OCI-LY7 (cell line): ENCODE measurements at regions not wholly inside any gene's neighbourhood (a gene's known extent, or its start where the extent isn't known, plus 50 kb on each side); places are given as distances from the start of the nearest gene placed in this dataset.

ENCODE experiments used
- BruUV-seq: library from RNA; stranded (reverse); fragments of 400-500 nt; replicated peaks from 2 replicates; lab custom pipeline; 2021; lab: Mats Ljungman, UMichigan
- CTCF ChIA-PET: fragments of 300-600 bp; sonication (Branson Sonifier 250); formaldehyde crosslinking; loops from one replicate; lab custom pipeline; 2022; ENCODE audit warnings: antibody characterized with exemption; ENCODE audit not compliant: unreplicated experiment; lab: Charles Lee
- POLR2A ChIA-PET: fragments of 300-600 bp; sonication (Branson Sonifier 250); formaldehyde crosslinking; loops from one replicate; lab custom pipeline; 2022; ENCODE audit warnings: antibody characterized with exemption; lab: Charles Lee
- DNase-seq: peaks from one replicate; pipeline ENCODE4 v3.0.0-alpha.2; 2015; ENCODE audit warnings: low spot score
- H2AFZ ChIP-seq: fragments of 200-600 bp; sonication (generic), shearing (Covaris generic); 2 replicates; pipeline ENCODE4 v1.6.1; 2014; ENCODE audit warnings: mild to moderate bottlenecking, antibody characterized with exemption, low read length, moderate library complexity
- H3K27ac ChIP-seq: fragments of 200-600 bp; sonication (generic); 2 replicates; pipeline ENCODE4 v1.5.1; 2014; ENCODE audit warnings: mixed run types, low read depth, mild to moderate bottlenecking, moderate library complexity, low read length, inconsistent platforms; ENCODE audit not compliant: poor library complexity, severe bottlenecking
- H3K36me3 ChIP-seq: fragments of 200-600 bp; sonication (generic); 2 replicates; pipeline ENCODE4 v1.6.1; 2014; ENCODE audit warnings: mild to moderate bottlenecking, antibody characterized with exemption, low read length, moderate library complexity, mixed read lengths; ENCODE audit not compliant: insufficient read depth
- H3K4me1 ChIP-seq: fragments of 200-600 bp; sonication (generic); 2 replicates; pipeline ENCODE4 v1.5.1; 2014; ENCODE audit warnings: mild to moderate bottlenecking, low read length; ENCODE audit not compliant: insufficient read depth, poor library complexity, severe bottlenecking
- H3K4me2 ChIP-seq: fragments of 200-600 bp; sonication (generic); 2 replicates; pipeline ENCODE4 v1.6.1; 2014; ENCODE audit warnings: mild to moderate bottlenecking, low read length
- H3K4me3 ChIP-seq: fragments of 200-600 bp; sonication (generic); 2 replicates; pipeline ENCODE4 v1.5.1; 2014; ENCODE audit warnings: mild to moderate bottlenecking, low read depth, low read length; ENCODE audit not compliant: poor library complexity, severe bottlenecking
- H3K79me2 ChIP-seq: fragments of 200-600 bp; sonication (generic); 2 replicates; pipeline ENCODE4 v1.6.1; 2016; ENCODE audit warnings: low read depth, mild to moderate bottlenecking, low read length, moderate library complexity, mixed read lengths; ENCODE audit not compliant: insufficient read depth
- H3K9me2 ChIP-seq: fragments of 200-600 bp; sonication (generic); 2 replicates; pipeline ENCODE4 v1.6.1; 2016; ENCODE audit warnings: mild to moderate bottlenecking, low read length, mixed read lengths; ENCODE audit not compliant: insufficient read depth
- H3K9me3 ChIP-seq: fragments of 200-600 bp; sonication (generic); 2 replicates; pipeline ENCODE4 v1.6.1; 2014; ENCODE audit warnings: mild to moderate bottlenecking, mixed run types, low read length, mixed read lengths
- H4K20me1 ChIP-seq: fragments of 200-600 bp; sonication (generic); 2 replicates; pipeline ENCODE4 v1.6.1; 2014; ENCODE audit warnings: mild to moderate bottlenecking, antibody characterized with exemption, low read length, moderate library complexity, mixed read lengths; ENCODE audit not compliant: insufficient read depth
- EZH2phosphoT487 ChIP-seq: fragments of 200-600 bp; sonication (generic); IDR thresholded peaks from 2 replicates; pipeline ENCODE4 v1.6.1; 2018; ENCODE audit warnings: low read depth, borderline replicate concordance, mild to moderate bottlenecking, mixed run types, antibody characterized with exemption, low read length, moderate library complexity, mixed read lengths
- intact Hi-C: fragments of 100-400 bp; cut with micrococcal nuclease; formaldehyde crosslinking; loops from one replicate; pipeline ENCODE4 v1.10.0; 2022; ENCODE audit not compliant: unreplicated experiment
- TF ChIP-seq, protein P1 (sequence below): fragments of 200-600 bp; sonication (generic); conservative IDR thresholded peaks from 2 replicates; pipeline ENCODE4 v1.5.1; 2014; ENCODE audit warnings: mild to moderate bottlenecking, antibody characterized with exemption, low read length, moderate library complexity, mixed read lengths

DNA sequence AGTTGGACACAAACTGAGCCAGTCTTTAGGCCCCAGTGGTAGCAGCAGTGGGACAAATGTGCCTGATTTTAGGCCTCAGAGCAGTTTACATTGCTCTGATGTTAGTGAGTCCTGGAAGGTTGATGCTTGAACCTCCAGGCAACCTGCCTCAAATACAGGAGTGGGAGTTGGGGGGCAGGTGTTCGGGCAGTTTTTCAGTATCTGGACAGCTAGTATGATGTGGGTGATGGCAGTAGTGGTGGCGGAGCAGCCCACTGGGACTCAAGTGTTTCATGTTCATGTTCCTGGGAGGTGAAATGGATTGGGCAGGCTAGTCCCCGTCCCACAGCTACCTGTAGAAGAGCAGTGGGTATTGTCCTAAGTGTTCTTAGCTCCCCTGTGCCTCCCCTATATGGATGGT, 857.8 kb downstream of the JRKL start:
- intact Hi-C loops = no loop called here
- Histone ChIP-seq H3K36me3 (no peaks in the 10 kb centered on the region), H3K4me3 (no peak overlapping the region), H3K4me2 (no peak overlapping the region), H3K9me3 (no peaks in the 10 kb centered on the region), H3K27ac (no peak overlapping the region), H3K4me1 (no peaks in the 10 kb centered on the region), H3K79me2 (no peaks in the 10 kb centered on the region), H4K20me1 (no peaks in the 10 kb centered on the region), H2AFZ (no peak overlapping the region), H3K9me2 (no peaks in the 10 kb centered on the region)
- ChIA-PET CTCF (no interaction called here), POLR2A (no interaction called here)
- BruUV-seq = no TSS peak
- no peak for DNase-seq
- TF ChIP-seq, protein P1, sequence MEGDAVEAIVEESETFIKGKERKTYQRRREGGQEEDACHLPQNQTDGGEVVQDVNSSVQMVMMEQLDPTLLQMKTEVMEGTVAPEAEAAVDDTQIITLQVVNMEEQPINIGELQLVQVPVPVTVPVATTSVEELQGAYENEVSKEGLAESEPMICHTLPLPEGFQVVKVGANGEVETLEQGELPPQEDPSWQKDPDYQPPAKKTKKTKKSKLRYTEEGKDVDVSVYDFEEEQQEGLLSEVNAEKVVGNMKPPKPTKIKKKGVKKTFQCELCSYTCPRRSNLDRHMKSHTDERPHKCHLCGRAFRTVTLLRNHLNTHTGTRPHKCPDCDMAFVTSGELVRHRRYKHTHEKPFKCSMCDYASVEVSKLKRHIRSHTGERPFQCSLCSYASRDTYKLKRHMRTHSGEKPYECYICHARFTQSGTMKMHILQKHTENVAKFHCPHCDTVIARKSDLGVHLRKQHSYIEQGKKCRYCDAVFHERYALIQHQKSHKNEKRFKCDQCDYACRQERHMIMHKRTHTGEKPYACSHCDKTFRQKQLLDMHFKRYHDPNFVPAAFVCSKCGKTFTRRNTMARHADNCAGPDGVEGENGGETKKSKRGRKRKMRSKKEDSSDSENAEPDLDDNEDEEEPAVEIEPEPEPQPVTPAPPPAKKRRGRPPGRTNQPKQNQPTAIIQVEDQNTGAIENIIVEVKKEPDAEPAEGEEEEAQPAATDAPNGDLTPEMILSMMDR = no peak

DNA sequence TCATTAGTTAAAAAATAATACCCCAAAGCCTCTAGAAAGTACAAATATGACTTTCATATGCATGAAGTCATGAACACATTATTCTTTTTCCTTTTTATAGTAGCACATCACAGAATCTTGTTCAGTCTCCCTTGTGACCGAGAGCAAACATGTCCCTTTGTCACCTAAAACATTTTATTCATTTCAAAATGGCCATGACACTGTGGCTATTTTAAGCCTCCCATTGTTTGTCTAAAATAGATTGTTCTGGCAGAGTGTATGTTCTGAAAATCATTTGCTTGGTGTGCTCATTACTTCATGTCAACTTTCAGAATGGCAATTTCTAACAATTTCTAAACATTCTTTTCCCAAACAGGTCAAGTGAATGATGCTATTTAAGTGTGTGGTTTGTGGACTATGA, 865.0 kb downstream of the JRKL start:
- Histone ChIP-seq H3K9me2 (no peaks in the 10 kb centered on the region), H4K20me1 (no peaks in the 10 kb centered on the region), H3K9me3 (no peaks in the 10 kb centered on the region), H2AFZ (no peak overlapping the region), H3K27ac (no peak overlapping the region), H3K79me2 (no peaks in the 10 kb centered on the region), H3K4me3 (no peak overlapping the region), H3K36me3 (no peaks in the 10 kb centered on the region), H3K4me1 (no peaks in the 10 kb centered on the region), H3K4me2 (no peak overlapping the region)
- no TSS peak for BruUV-seq
- intact Hi-C loops = no loop called here
- CTCF ChIA-PET = no interaction called here
- no peak for TF ChIP-seq EZH2phosphoT487
- TF ChIP-seq, protein P1 = no peak
- POLR2A ChIA-PET = interaction anchor here (0.7 kb wide), 1 partner anchor 145 kb away, joined by 4 read pairs; no protein-coding TSS in a partner anchor
- DNase-seq = no peak

GRCh38 chr11:97259434-97259833, 869.6 kb downstream of the JRKL start:
- Histone ChIP-seq H3K4me2 (no peak overlapping the region), H3K9me3 (no peaks in the 10 kb centered on the region), H3K9me2 (no peaks in the 10 kb centered on the region), H4K20me1 (no peaks in the 10 kb centered on the region), H2AFZ (no peak overlapping the region), H3K36me3 (no peaks in the 10 kb centered on the region), H3K4me3 (no peak overlapping the region), H3K4me1 (no peaks in the 10 kb centered on the region), H3K27ac (no peak overlapping the region), H3K79me2 (no peaks in the 10 kb centered on the region)
- CTCF ChIA-PET = no interaction called here
- no TSS peak for BruUV-seq
- no peak for DNase-seq
- intact Hi-C loops = no loop called here
- no peak for TF ChIP-seq EZH2phosphoT487
- TF ChIP-seq, protein P1 = no peak
- POLR2A ChIA-PET = no interaction called here
